Fibroblast of pulmonary artery (primary cell): ENCODE measurements at regions not wholly inside any gene's neighbourhood (a gene's known extent, or its start where the extent isn't known, plus 50 kb on each side); places are given as distances from the start of the nearest gene placed in this dataset.

Experiments used
- DNase-seq: peaks from one replicate; pipeline ENCODE4 v3.0.0-alpha.2; 2010; ENCODE audit warnings: low read depth
- H3K4me3 ChIP-seq: replicated peaks from 2 replicates; pipeline ENCODE4 v1.5.1; 2011; ENCODE audit warnings: low read depth, mild to moderate bottlenecking, control low read depth, low read length, moderate library complexity
- TF ChIP-seq, protein P1 (sequence below): IDR thresholded peaks from 2 replicates; pipeline ENCODE4 v1.5.1; 2011; ENCODE audit warnings: mild to moderate bottlenecking, control low read depth, low read length, inconsistent platforms; ENCODE audit errors: missing control alignments

GRCh38 chr1:59018446-59018845, 234.6 kb upstream of the JUN start:
- H3K4me3 ChIP-seq = no peak overlapping the region
- TF ChIP-seq, protein P1, sequence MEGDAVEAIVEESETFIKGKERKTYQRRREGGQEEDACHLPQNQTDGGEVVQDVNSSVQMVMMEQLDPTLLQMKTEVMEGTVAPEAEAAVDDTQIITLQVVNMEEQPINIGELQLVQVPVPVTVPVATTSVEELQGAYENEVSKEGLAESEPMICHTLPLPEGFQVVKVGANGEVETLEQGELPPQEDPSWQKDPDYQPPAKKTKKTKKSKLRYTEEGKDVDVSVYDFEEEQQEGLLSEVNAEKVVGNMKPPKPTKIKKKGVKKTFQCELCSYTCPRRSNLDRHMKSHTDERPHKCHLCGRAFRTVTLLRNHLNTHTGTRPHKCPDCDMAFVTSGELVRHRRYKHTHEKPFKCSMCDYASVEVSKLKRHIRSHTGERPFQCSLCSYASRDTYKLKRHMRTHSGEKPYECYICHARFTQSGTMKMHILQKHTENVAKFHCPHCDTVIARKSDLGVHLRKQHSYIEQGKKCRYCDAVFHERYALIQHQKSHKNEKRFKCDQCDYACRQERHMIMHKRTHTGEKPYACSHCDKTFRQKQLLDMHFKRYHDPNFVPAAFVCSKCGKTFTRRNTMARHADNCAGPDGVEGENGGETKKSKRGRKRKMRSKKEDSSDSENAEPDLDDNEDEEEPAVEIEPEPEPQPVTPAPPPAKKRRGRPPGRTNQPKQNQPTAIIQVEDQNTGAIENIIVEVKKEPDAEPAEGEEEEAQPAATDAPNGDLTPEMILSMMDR = no peak
- DNase-seq = no peak

GRCh38 chr1:59018860-59019259, 235.0 kb upstream of the JUN start:
- no peak overlapping the region for H3K4me3 ChIP-seq
- TF ChIP-seq, protein P1 = no peak
- DNase-seq = no peak

DNA sequence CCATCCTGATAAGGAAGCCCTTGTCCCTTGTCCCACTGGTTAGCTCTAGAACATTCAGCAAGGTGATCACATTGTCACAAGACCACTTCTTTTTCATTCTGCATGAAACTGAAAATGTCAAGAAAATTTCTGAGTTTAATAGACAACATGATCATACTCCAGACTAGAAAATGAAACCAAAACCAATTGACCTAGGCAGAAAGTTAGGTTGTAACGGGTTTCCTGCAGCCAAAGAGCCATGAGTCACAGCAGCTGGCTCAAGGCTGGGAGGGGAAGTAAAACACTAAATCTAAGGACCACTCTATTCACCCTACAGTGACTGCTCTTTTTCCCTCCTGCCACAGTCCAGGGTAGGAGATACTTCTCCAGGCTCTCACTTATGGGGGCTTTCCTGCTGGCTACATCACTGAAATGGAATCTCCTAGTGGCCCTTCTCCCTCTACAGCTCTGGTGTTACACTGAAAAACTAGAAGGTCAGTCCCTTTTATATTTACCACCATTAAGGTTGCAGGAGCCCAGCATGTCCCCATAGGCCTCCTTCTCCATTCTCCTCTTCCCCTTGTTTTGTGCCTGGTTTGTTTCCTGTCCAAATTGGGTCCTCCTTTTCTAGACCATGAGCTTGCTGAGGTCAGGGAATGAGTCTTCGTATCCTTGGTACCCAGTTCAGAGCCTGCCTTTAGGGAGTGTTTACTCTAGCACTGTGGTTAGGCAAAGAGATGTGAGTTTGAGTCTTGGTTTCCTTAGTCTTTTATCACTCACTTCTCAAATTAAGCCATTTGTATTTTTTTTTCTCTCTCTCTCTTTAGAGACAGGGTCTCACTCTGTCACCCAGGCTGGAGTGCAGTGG, 236.5 kb upstream of the JUN start:
- DNase-seq = peak; percentile 74
- TF ChIP-seq, protein P1 = no peak
- peak overlapping the region; percentile 42 for H3K4me3 ChIP-seq

DNA sequence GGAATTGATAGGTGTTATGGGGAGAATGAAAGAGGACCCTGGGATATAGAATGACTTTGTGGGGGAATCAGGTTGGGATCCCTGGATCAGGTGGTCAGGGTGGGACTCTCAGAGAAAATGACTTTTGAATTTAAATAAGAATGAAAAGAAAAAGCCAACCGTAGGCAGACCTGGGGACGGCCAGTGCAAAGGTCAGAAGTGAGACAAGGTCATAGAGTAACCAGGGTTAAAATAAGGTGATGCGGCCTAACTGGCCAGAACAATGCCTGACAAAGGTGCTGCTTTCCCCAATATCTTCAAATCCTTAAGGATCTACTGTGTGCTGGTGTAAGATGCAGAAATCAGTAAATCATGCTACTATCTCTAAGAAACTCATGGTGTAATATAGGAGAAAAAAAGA, 238.4 kb upstream of the JUN start:
- no peak for DNase-seq
- no peak overlapping the region for H3K4me3 ChIP-seq
- TF ChIP-seq, protein P1 = no peak

- TF ChIP-seq, protein P1 = no peak
- H3K4me3 ChIP-seq = no peak overlapping the region
- DNase-seq = no peak
These were observed 239.0 kb upstream of the JUN start for GRCh38 chr1:59022799-59023198.

GRCh38 chr1:59025201-59025600, 241.4 kb upstream of the JUN start:
- no peak for DNase-seq
- TF ChIP-seq, protein P1 = no peak
- H3K4me3 ChIP-seq = no peak overlapping the region

DNA sequence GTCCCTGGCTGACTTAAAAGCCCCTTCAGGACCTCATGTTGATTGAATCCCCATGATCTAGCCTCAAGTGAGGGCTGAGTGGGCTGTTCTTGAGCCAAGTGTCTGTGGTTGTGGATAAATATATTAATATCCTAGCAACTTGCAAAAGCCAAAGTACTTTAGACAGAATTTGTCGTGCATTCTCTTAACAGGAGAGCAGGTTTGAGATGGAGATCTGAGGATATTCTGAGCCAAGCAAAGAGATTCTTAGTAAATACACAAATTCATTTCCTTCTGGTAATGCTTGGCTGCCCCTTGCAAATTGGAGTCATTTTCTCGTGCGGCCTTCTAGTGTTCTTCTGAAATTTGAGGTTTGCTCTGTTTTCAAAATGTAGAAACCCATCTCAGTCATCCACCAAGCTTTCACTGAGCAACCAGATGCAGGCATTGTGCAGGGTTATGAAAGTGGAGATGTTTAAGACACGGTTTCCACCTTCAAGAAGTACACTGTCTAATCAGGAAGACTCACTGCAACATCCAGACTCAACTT, 242.1 kb upstream of the JUN start:
- no peak for DNase-seq
- H3K4me3 ChIP-seq = no peak overlapping the region
- TF ChIP-seq, protein P1 = no peak
